Activated T-cell treated with anti-CD3 and anti-CD28 coated beads, Interleukin-2, amount 50 U/mL, for 1 hour (primary cell): ENCODE measurements at regions not wholly inside any gene's neighbourhood (a gene's known extent, or its start where the extent isn't known, plus 50 kb on each side); places are given as distances from the start of the nearest gene placed in this dataset.
A peak's percentile ranks its signal among the peaks of the same experiment; 100 is the strongest.
"Not testable (repeated sequence)": the region's sequence is repeated elsewhere in the genome, so short reads cannot be mapped to it uniquely, and the experiment has no call there.

Experiments used
- DNase-seq: peaks from one replicate; pipeline ENCODE4 v3.0.0-alpha.2; 2020

DNA sequence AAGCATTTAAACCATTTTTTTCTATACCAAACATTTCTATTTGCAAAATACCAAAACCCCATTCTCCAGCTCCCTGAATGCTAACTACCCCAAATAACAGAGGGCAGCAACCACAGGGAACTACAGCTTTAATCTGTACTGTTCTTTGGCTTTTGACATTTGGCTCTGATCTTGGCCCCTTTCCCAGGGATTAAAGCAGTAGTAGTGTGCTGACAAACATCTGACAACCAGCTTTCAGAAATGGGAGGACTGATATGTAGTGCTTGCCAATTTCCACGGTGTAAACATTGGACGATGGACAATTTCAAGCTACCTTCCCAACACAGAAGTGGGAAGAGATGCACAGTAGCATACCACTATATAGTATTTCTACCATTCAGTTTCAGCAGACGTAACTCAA, 88.4 kb upstream of the TEAD1 start:
- DNase-seq: no peak

DNA sequence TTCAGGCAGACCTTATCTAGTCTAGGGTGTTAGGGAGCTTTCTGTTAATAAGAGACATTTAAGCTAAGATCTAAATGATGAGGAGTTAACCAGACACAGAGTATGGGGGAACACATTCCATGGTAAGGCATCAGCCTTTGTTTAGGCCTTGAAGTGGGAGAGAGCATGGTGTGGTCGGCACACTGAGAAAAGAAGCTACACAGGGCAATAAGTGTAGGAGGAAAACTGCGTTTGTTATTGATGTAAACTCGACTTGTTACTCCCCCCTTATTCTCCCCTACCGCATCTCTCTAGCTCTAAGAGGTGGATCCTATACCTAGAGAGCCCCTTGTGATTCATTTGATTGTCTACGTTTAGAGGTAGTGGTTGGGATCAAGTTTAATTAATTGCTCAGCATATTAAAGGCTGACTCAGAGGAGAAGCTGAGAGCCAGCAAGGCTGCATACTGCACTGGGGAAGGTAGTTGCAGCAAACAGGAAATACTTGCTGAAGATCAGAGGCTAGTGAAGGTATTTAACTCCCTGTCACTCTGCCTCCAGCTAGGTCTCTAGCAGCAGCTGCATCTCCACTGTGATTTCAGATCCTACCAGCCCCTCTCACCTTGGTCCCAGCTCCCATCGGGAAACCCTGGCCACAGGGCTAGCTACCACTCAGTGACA, 86.8 kb upstream of the TEAD1 start:
- no peak for DNase-seq

DNA sequence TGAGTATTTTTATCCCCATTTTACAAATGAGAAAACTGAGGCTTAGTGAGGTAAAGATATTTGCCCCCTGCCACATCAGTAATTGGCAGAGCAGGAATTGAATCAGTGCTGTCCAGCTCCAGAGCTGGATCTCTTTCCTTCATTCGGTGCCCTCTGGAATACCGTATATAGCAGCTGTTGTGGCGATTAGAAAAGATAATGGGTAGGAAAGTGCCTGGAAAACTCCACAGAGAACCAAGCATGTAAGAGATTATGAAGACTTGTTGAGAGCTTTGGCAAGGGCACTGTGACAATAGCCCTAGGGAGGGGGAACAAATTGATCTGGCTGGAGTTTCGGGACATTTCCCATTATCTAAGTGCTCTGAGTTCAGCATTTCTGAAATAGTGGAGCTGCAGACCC, 82.5 kb upstream of the TEAD1 start:
- no peak for DNase-seq

DNA sequence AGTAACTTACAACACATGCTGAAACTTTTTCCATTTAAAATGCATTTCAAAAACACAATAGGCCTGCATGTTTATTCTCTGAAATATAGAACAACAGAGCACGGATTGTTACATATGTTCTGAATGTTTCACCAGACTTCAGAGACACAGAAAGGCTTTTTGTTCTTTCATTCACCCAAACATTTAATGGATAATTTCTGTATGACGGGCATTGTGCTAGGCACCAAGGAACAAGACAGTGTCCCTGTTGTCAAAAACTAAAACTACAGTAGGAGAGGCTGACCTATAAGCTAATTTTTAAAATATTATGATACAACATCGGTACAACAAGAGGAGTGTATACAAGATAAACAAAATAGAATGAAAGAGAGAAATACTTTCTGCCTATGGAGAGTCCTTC, 81.9 kb upstream of the TEAD1 start:
- DNase-seq: no peak

DNA sequence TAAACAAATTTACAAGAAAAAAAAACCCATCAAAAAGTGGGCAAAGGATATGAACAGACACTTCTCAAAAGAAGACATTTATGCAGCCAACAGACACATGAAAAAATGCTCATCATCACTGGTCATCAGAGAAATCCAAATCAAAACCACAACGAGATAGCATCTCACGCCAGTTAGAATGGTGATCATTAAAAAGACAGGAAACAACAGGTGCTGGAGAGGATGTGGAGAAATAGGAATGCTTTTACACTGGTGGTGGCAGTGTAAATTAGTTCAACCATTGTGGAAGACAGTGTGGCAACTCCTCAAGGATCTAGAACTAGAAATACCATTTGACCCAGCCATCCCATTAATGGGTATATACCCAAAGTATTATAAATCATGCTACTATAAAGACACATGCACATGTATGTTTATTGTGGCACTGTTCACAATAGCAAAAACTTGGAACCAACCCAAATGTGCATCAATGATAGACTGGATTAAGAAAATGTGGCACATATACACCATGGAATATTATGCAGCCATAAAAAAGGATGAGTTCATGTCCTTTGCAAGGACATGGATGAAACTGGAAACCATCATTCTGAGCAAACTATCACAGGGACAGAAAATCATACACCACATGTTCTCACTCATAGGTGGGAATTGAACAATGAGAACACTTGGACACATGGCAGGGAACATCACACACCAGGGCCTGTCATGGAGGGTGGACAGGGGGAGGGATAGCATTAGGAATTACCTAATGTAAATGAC, 79.0 kb upstream of the TEAD1 start:
- DNase-seq: not testable (repeated sequence)

DNA sequence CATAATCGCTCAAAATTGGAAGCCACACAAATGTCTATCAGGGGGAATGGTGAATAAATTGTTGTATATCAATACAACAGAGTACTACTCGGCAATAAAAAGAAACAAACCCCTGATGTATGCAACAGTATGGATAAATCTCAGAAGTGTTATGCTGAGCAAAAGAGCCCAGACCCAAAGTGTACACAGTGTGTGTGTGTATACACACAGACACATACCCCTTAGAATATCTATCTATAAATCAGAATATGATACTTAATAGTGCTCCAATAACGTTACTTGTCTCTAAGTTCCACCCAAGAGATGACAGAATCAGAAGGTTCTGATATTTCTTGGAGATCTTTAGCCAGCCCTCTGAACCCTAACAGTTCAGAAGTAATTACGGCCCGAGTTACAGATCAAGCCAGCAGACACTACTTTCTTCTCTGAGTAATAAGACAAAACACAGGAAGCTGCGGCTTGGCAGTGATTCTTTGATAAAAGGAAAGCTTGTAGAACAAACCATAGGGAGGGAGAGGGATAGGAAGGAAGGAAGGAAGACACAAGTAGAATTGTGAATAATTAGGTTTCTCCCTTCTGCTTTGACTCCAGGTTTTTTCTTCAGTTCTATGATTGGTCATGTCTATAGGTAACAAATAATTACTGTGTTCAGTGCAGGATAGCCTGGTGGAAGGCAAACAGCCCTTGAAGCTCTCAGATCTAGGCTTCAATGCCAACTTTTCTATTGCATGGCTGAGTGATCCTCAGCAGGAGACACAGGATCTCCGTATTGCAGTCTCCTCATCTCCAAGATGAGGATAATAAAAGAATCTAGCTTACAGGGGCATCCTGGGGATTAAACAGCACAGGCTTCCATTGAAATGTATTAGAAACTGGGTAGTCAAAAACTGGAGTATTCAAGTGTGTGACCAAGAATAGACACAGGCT, 75.6 kb upstream of the TEAD1 start:
- DNase-seq: no peak

DNA sequence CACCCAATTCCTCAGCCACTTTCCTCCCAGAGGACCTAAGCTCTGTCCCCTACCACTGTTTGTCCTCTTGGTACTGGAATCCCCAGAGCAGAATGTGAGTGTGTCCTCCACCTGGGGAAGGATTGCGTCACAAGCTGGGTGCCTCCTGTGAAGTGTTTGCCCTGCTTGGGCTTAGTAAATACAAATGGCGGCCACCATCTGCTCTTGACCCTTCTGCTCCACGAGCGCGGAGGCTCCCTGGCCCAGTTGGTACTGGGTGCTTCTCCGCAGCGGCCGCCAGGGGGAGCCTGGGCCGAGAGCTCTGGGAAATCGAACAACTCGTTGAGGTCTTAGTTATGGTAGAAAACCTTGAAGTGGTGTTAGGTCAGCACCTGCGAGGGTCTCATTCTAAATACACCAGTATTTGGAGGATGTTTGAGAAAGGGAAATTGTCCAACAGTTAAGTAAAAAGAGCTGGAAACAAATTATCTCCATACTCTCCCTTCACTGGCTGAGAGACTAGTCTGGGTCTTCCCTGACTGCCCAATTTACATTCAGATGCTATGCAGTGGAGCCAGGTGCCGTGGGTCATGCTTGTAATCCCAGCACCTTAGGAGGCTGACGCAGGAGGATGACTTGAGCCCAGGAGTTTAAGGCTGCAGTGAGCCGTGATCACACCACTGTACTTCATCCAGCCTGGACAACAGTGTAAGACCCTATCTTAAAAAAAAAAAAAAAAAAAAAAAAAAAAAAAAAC, 74.6 kb upstream of the TEAD1 start:
- peak; percentile 39 for DNase-seq

DNA sequence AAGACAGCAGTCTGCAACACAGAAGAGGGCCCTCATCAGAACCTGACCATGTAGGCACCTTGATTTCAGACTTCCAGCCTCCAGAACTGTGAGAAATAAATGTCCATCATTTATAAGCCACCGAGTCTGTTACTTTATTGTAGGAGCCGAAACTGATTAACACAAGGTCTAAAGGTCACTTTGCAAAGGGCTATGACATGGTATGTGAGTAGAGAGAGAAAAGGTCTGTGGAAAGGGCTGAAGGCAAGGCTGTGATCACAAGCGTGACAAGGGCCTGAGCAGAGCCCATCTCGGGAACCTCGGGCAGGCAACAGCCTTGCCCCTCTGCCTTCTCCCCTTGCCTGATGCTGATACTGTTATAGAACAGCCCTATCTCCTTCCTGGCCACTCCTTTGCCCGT, 73.4 kb upstream of the TEAD1 start:
- no peak for DNase-seq

DNA sequence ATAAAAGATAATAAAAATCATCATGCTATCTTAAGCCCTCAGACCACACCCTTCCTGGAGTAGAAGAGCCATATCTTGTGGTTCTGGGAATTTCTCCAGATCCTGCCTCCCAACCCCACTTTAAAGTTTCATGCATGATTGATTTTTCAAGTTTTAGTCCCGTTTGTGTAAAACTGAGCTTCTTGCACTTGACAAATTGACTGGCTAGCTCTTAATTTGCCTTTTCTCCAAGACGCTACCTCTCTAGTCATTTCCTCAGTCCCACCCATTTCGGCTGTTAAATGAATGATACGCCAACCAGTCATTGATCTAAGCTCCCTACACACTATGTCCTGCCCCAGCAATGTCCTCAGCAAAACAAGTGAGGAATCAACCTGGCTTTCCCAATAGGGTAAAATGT, 71.8 kb upstream of the TEAD1 start:
- DNase-seq: no peak

DNA sequence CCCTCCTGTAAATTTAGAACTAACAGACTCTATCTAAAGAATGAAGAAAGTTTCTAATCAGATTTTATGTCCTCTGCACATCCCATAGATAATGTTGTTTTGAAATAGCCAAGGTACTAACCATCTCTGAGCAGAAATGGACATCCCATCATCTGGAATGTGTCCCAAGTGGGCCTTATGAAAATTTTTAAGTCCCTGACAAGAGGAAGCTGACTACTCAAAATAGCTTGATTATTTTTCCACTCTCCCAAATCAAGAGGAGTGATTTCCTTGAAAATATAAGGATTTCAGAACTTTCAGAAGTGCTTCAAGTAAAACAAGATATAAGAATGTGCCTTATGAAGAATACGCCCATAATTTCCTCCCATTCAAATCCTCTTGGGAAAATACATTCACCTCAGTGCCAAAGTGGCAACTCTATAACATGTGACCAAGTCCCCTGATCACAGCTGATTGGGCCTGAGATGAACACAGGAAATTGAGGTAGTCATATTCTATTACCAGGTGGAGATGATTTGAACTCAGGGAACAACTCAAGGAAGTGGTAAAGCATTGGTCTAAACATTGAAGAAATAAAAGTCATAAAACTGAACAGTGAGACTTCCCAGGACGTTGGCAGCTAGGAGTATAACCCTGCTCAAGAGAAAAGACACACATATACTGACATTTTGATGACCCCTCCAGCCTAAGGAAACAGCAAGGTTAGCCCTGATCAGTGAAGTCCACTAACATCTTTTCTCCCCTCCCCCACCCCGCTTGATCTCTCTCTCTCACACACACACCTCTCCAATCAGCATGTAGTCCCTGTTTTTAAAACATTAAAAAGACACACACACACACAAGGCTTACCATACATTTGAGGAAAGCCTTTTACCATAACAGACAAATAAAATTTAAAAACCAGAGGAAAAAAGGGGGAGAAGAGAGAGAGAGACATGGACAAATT, 70.8 kb upstream of the TEAD1 start:
- DNase-seq: no peak

DNA sequence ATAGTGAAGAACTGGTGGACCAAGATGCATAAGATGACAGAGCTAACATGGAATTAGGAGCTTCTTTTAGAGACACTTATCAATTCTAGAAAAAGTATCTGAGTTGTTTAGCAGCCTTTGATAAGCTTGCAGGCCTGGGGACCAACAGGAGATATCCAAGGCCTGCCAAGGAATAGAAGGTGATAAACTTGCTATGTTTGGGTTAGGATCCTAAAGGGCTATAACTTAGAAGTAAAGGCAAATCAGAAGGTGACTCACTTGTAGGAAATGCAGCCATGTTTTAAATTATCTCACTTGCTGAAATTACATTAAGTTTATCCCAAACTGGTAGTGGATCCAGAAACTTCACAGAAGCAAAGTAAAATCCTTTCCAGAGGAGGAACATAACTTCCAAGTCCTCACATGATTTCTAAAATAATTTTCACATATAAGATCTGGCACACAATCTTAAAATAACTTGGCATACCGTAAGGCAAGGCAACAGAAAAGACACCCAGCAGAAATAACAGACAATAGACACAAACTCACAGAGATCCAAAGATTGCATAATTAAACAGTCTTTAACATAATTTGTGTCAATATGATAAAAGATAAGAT, 69.6 kb upstream of the TEAD1 start:
- no peak for DNase-seq

DNA sequence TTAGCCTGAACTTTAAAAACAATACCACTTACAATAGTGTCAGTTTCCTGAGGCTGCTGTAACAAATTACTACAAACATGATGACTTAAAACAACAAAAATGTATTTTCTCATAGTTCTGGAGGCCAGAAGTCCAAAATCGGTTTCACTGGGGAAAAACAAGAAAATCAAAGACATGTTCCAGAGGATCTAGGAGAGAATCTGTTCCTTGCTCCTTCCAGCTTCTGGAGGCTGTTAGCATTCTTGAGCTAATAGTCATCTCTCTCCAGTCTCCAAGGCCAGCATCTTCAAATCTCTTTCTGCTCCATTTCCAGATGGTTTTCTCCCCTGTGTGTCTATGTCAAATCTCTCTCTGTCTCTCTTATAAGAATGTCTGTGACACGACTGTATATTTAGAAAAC, 67.6 kb upstream of the TEAD1 start:
- no peak for DNase-seq

DNA sequence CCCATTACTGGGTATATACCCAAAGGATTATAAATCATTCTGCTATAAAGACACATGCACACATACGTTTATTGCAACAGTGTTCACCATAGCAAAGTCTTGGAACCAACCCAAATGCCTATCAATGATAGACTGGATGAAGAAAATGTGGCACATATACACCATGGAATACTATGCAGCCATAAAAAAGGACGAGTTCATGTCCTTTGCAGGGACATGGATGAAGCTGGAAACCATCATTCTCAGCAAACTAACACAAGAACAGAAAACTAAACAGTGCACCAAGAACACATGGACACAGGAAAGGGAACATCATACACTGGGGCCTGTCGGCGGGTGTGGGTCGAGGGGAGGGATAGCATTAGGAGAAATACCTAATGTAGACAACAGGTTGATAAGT, 65.5 kb upstream of the TEAD1 start:
- DNase-seq: not testable (repeated sequence)

DNA sequence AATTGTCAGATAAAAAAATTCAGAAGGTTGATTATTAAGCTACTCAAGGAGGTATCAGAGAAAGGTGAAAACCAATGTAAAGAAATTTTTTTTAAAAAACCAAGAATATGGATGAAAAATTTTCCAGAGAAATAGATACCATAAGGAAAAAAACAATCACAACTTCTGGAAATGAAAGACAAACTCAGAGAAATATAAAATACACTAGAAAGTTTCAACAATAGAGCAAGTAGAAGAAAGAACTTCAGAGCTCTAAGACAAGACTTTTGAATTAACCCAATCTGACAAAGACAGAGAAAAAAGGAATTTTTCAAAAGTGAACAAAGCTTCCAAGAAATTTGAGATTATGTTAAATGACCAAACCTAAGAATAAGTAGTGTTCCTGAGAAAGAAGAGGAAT, 62.9 kb upstream of the TEAD1 start:
- no peak for DNase-seq

DNA sequence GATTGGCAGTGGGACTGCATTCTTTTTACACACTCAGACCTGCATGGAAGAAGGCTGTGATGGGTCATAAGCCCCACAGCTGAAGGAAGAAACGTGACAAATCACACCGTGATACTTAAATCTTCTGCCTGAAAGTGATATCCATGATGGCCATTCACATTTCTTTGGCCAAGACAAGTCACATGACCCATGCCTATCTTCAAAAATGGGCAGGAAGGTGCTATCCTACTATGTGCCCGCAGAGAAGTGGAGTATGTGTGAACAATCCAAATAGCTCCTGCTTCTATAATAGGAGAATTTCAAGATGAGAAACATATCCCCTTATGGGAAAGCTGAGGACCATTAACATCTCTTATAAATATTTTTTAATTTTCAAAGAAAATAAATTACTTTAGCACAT, 56.6 kb upstream of the TEAD1 start:
- DNase-seq: no peak

DNA sequence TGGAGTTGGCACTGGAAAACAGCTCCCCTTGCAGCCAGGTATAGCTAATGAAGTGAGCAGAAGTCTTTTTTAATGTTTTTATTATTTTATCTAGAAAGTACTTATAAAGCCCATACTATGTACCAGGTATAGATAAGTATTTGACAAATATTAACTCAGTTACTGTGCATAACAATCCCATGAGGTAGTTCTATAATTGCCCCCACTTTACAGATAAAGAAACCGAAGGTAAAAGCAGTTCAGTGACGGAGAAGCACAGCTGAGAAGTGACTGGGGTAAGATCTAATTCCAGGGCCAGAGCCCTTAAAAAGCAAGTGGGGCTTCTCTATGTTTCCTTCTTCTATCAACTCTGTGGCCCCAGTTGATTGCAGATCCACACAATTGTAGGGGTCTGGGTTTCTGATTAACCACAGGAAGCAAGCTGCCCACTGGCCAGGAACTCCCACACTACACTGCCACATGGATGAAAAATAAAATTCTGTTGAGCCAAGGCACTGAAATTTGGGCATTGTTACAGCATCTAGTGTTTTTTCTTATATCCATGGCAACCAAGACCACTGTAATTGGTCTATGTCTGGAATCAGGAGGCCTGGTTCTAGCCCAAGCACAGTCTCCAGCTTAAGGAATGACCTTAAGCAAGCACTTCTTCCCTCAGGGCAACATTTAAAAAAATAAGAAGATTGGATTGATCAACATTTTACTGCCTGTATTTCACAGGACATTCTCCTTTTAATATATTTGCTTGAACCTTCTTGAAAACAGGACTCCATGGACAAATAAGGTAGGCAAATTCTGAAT, 55.3 kb upstream of the TEAD1 start:
- no peak for DNase-seq

DNA sequence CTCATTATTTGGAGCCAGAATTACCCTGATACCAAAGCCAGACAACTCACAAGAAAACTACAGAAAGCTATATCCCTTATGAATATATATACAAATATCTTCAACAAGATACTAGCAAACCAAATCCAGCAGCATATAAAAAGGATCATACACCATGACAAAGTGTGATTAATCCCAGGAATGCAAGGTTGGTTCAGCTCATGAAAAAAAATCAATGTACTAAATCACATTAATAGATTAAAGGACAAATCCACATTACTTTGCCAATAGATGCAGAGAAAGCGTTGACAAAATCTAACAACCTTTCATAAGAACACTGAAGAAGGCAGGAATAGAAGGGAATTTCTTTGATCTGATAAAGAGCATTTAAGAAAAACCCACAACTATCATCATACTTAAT, 50.4 kb upstream of the TEAD1 start:
- no peak for DNase-seq
